ENCODE measurements at regions not wholly inside any gene's neighbourhood (a gene's known extent, or its start where the extent isn't known, plus 50 kb on each side); places are given as distances from the start of the nearest gene placed in this dataset.
A peak's percentile ranks its signal among the peaks of the same experiment; 100 is the strongest.

- intact Hi-C loops (cut with DNase I), result no loop called here
- ATAC-seq (no peak), DNase-seq (no peak)
- H3K4me1 ChIP-seq, result peaks cover 0 to 8% (median 0%) of the 10 kb centered on the region in 12 donors
- peaks cover 0 to 86% (median 30%) of the 10 kb centered on the region in 9 donors for H3K36me3 ChIP-seq
- H3K4me3 ChIP-seq, result no peak overlapping the region
- H3K27me3 ChIP-seq, result no peaks in the 10 kb centered on the region
- 88 to 98% (median 94%) methylated on average over 1 of the region's 1 CpG for WGBS, 4 donors
- H3K9me3 ChIP-seq, result no peaks in the 10 kb centered on the region
- no peak overlapping the region for H3K27ac ChIP-seq
- TF ChIP-seq CTCF (IDR thresholded peaks at IDR 0.05), result no peak
- TF ChIP-seq POLR2A (IDR thresholded peaks at IDR 0.05), result no peak
Measured at GRCh38 chr7:35894721-35895120, 93.9 kb downstream of the SEPTIN7 start.

- H3K36me3 ChIP-seq, result peaks cover 0 to 100% (median 71%) of the 10 kb centered on the region in 9 donors
- 88 to 89% (median 88%) methylated on average over 2 of the region's 2 CpGs for WGBS, 4 donors
Measured at GRCh38 chr7:35900651-35901050, 99.8 kb downstream of the SEPTIN7 start.

GRCh38 chr7:35905555-35905954 is 104.7 kb downstream of the SEPTIN7 start:
- Histone ChIP-seq H3K27me3 (no peaks in the 10 kb centered on the region), H3K4me1 (peaks cover 0 to 21% (median 5%) of the 10 kb centered on the region in 12 donors), H3K4me3 (no peak overlapping the region), H3K36me3 (peaks cover 0 to 58% (median 45%) of the 10 kb centered on the region in 9 donors), H3K27ac (no peak overlapping the region), H3K9me3 (no peaks in the 10 kb centered on the region)
- ATAC-seq, result peak in 2 of 4 donors; percentile 23 to 47
- DNase-seq, result no peak
- 69 to 77% (median 73%) methylated on average over 5 of the region's 5 CpGs for WGBS, 4 donors
- TF ChIP-seq CTCF (IDR thresholded peaks at IDR 0.05) (no peak), POLR2A (IDR thresholded peaks at IDR 0.05) (no peak)
- intact Hi-C loops (cut with DNase I), result loop anchor here in 8 of 10 donors (5.0 to 10.0 kb wide), 4 partner anchors 101 to 371 kb away; partner anchors contain the start of gene SEPTIN7 (in 7 of the 8)

More at GRCh38 chr7:35900651-35901050, 99.8 kb downstream of the SEPTIN7 start:
- Histone ChIP-seq H3K4me3 (no peak overlapping the region), H3K9me3 (no peaks in the 10 kb centered on the region), H3K27me3 (no peaks in the 10 kb centered on the region), H3K4me1 (no peaks in the 10 kb centered on the region), H3K27ac (no peak overlapping the region)
- no peak for TF ChIP-seq POLR2A (IDR thresholded peaks at IDR 0.05)
- TF ChIP-seq CTCF (IDR thresholded peaks at IDR 0.05), result no peak
- intact Hi-C loops (cut with DNase I), result loop anchor here in 3 of 10 donors (10.0 kb wide), 2 partner anchors 96 to 366 kb away; partner anchors contain the start of gene SEPTIN7 (in 2 of the 3)
- DNase-seq (no peak), ATAC-seq (no peak)

- TF ChIP-seq CTCF (IDR thresholded peaks at IDR 0.05), result peak; percentile 83 to 97 (median 94)
- no peak for TF ChIP-seq POLR2A (IDR thresholded peaks at IDR 0.05)
- Histone ChIP-seq H3K9me3 (no peaks in the 10 kb centered on the region), H3K27ac (no peak overlapping the region), H3K27me3 (no peaks in the 10 kb centered on the region), H3K4me3 (no peak overlapping the region), H3K4me1 (peaks cover 0 to 21% (median 5%) of the 10 kb centered on the region in 12 donors), H3K36me3 (peaks cover 0 to 50% (median 37%) of the 10 kb centered on the region in 9 donors)
- WGBS, 4 donors, result 40 to 45% (median 42%) methylated on average over 2 of the region's 2 CpGs
- DNase-seq (peak in 4 of 5 donors; percentile 31 to 61 (median 48)), ATAC-seq (peak; percentile 72 to 91 (median 88))
- intact Hi-C loops (cut with DNase I), result loop anchor here (1.0 to 10.0 kb wide), 7 partner anchors 102 to 372 kb away; partner anchors contain the start of gene SEPTIN7 (in 7 of the 10)
Measured at GRCh38 chr7:35906191-35906908, 105.5 kb downstream of the SEPTIN7 start.

Measured in heart left ventricle (tissue), 16 donors.